Non-pigmented ciliary epithelial cell (primary cell): ENCODE measurements at regions not wholly inside any gene's neighbourhood (a gene's known extent, or its start where the extent isn't known, plus 50 kb on each side); places are given as distances from the start of the nearest gene placed in this dataset.

Experiments
- DNase-seq: peaks from one replicate; pipeline ENCODE4 v3.0.0-alpha.2; 2010; ENCODE audit warnings: low read depth

DNA sequence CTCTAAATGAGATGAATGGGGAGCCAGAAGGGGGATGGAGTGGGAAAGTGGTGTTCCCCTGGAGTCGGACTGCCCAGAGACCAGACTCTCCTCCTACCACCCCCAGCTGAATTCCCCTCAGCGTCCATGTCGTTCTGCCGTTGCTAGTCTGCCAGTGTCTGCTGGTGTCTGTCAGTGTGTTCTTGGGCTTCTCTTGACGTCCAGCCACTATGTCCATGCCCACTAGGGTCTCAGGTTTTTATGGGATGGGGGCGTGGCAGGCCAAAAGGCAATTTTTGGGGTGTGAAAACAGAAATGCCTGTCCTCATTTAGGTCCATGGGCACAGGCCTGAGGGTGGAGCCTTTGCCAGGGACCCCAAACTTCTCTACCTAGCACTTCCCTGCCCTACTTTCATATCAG lies 589.6 kb downstream of the IGSF11 start:
- DNase-seq = no peak

DNA sequence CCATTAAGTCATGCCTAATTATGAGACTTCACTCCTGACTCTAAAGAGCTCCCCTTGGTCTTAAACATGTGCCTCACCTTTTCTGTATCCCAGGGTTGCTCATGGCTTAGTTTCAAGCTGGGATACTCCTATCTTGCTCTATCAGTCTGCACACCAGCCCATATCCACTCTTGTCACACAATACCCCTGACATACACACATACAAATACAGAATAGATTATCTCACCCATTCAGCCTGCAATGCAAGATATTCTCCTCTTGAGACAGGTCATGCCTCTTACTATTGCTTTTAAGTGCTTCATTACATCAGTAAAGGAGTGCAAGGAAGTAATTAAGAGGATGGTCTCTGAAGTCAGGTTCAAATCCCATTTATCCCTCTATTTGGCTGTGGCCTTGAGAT lies 587.3 kb downstream of the IGSF11 start:
- no peak for DNase-seq

DNA sequence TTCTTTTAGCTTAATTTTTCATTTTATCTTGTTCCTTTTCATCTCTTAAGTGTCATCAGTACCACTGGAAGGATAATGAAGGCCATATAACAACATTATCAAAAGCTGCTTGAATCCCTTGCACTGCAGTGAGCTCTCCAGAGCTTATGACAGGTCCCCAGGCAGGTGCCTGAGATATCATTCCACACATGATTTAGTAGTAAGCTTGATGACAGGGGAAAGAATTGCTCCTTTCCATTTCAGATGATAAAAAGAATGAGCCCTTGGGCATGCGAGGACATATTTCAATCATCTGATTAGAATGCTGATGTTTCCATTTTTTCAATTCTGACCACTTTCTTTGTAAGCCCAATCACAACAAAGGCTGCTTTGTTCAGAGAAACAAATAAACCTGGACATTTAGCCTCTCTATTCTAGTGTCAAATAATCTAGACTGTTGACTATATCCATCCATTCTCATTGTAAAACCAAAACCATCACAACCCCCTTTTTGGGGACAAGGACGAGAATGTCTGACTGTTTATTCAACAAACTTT lies 567.8 kb downstream of the IGSF11 start:
- DNase-seq = no peak

DNA sequence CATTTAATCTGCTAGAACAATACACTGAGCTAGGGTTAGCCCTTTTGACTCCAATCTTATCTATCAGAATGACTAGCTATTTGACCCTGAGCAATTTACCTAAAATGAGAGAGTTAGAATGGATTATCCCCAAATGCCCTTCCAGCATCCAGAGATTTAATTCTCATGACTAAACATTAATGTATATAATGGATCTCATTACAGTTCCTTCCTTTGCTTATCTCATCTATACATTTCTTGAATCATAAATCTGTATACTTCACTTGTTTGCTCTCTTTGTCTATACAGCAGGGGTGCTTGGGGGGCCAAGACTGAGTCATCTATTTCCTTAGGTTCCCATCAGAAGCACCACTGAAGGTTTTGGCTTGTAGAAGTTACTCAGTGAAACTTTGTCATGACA lies 565.8 kb downstream of the IGSF11 start:
- DNase-seq = no peak

GRCh38 chr3:118472586-118472985 lies 562.1 kb downstream of the IGSF11 start:
- no peak for DNase-seq

GRCh38 chr3:118473343-118473742 lies 561.3 kb downstream of the IGSF11 start:
- DNase-seq = no peak

GRCh38 chr3:118476885-118477618 lies 557.6 kb downstream of the IGSF11 start:
- no peak for DNase-seq

GRCh38 chr3:118477768-118478167 lies 556.9 kb downstream of the IGSF11 start:
- DNase-seq = no peak

GRCh38 chr3:118478706-118479276 lies 555.9 kb downstream of the IGSF11 start:
- no peak for DNase-seq

DNA sequence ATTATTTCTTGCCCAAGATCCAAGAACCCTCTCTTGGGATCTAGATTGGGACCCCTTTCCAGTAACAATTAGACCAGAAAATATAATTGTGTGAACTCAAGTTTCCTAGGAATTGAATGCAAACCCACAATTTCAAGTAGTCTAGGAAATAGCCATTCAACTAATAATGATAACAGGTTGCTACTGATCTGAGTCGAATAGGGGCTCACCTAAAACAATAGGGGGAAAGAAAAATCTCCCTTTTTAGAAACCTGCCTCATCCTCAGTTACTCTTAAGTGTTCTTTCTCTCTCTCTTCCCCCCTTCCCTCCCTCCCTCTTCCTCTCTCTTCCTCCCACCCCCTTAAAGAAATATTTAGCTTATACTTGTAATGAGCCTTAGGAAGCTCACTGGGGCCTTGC lies 555.3 kb downstream of the IGSF11 start:
- DNase-seq = no peak

- DNase-seq = no peak
Measured at GRCh38 chr3:118480101-118480860, 554.4 kb downstream of the IGSF11 start.

DNA sequence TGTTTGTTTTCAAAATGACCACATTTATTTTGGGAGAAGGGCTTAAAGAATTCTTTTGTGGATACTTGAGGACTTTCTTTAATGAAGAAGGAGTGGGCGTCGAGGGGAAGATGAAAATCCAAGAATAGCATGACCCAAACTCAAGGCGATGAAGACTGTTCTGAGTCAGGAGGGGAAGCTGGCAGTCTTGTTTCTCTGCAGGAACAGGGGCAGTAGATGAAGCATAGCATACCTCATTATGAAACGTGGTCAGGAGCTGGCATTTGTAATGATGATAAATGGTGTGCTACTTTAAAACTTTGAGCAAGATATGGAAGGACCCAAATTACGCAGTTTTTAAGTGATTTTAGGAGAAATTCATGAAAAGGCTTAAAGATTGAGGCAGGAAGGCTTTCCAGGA lies 549.0 kb downstream of the IGSF11 start:
- DNase-seq = no peak

GRCh38 chr3:118487734-118488133 lies 546.9 kb downstream of the IGSF11 start:
- no peak for DNase-seq

DNA sequence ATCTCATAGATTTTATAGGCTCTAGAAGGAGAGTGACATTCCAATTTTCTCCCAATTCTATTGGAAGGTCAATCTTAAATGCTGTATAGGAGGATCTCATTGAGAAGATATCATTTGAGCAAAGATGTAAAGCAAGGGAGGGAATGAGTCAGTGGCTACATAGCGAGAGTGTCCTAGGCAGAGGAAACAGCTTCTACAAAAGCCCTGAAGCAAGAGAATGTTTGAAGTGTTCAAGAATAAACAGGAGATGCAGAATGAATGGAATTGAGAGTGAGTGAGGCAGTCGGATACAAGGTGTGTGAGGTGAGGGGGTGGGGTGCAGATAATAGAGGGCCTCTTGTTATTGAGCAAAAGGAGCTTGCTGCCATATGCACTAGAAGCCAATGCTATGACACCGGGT lies 545.9 kb downstream of the IGSF11 start:
- no peak for DNase-seq

- DNase-seq = no peak
Measured at GRCh38 chr3:118495206-118495605, 539.4 kb downstream of the IGSF11 start.

- no peak for DNase-seq
Measured at GRCh38 chr3:118497274-118497673, 537.4 kb downstream of the IGSF11 start.

- DNase-seq = no peak
Measured at GRCh38 chr3:118501152-118501551, 533.5 kb downstream of the IGSF11 start.

GRCh38 chr3:118504906-118505305 lies 529.7 kb downstream of the IGSF11 start:
- no peak for DNase-seq

- no peak for DNase-seq
Measured at GRCh38 chr3:118505784-118506183, 528.9 kb downstream of the IGSF11 start.

- DNase-seq = no peak
Measured at GRCh38 chr3:118511402-118511801, 523.2 kb downstream of the IGSF11 start.

DNA sequence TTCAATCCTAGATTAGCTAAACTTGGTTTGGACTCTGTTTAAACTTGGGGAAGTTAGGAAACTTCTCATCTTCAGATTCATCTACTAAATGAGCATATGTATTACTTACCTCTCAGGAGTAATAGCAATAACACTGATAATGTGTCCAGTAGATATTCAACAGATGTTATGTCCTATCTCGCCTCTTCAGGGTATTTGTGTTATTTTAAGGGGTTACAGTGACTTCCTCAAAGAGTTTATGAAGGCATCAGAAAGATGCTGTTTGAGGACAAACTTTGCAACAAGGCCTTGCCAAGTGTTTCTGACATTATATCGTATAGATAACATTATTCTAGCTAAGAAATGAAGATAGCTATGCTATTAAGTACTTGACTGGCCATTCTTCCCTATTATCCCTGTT lies 522.3 kb downstream of the IGSF11 start:
- no peak for DNase-seq

DNA sequence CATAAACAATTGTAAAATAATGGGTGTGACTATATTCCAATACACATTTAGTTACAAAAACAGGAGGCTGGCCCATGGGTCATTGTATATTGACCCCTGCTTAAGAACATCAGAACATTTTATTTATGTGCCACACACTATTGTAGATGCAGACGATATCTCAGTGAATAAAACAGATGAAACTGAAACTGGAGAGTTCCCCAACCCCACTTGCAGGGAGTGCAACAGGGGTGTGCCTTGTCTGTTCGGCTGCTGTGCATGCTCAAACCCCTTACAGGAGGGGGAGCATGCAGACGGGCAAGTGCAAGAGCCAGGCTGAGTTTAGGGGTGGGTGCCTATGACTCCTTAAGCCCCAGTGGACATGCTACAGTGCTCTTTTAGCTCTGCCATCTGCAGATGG lies 509.6 kb downstream of the IGSF11 start:
- no peak for DNase-seq
